Activated T-cell treated with anti-CD3 and anti-CD28 coated beads, Interleukin-2, amount 50 U/mL, for 48 hours (primary cell): ENCODE measurements at regions not wholly inside any gene's neighbourhood (a gene's known extent, or its start where the extent isn't known, plus 50 kb on each side); places are given as distances from the start of the nearest gene placed in this dataset.

ENCODE experiments used
- DNase-seq, 2 experiments: peaks; one replicate each; pipeline ENCODE4 v3.0.0-alpha.2; 2020

- no peak for DNase-seq
These were observed 117.4 kb upstream of the NECTIN1 start for GRCh38 chr11:119846374-119846773.

- DNase-seq, result no peak
These were observed 116.8 kb upstream of the NECTIN1 start for GRCh38 chr11:119845756-119846155.

DNA sequence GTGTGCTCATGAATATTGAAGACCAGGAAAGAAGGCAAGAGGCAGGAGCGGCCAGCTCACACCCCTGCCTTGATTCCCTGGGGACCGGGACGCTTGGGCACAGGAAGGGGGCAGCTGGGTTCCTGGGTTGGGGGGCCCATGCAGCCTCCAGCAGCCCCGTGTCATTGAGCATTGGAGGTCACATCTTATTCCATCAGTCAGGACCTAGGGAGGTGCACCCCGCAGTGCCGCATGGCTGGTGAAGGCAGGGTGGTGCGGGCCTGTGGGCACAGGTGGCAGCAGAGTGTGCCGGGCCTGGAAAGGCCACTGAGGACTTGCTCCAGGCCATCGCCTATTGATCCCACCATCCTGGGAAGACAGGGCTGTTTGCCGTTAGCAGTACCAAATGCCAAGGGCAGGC, 116.3 kb upstream of the NECTIN1 start:
- DNase-seq, result no peak

- no peak for DNase-seq
These were observed 115.8 kb upstream of the NECTIN1 start for GRCh38 chr11:119844808-119845207.

DNA sequence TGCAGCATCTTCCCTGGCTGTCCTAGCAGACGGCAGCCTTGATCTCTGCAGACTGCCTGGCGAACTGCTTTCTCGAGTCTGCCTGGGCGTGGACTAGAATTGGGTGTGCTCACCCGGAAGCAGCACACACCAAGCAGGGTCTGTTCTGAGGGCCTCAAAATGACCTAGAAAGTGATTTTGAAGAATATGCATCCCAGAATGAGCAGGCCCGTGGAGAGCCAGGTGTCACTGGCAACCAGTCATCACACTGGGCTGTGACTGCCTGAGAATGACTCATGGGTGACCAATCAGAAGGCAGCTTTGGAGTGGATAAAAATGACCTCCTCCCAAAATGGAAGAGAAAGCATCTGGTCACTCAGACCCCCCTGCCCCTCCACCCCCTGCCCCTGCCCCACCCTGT, 114.9 kb upstream of the NECTIN1 start:
- no peak for DNase-seq

DNA sequence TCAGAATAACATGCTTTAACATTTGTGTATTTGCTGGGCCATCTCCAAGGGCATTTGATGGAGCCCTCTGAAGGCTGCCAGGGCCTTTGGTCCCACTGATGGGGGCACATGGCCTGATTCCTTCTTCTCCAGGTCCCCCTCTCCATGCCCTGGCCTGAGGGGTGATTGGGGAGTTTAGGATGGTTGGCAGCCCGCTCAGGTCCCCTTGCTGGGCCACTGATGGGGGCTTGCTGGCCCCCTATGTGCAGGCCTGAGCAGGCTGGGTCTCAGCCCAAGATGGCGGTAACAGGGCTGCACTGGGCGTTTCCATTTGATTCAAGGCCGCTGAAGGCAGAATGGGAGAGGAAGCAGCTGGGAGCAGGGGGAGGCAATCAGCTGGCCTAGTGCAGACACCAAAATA, 113.7 kb upstream of the NECTIN1 start:
- DNase-seq, result no peak

DNA sequence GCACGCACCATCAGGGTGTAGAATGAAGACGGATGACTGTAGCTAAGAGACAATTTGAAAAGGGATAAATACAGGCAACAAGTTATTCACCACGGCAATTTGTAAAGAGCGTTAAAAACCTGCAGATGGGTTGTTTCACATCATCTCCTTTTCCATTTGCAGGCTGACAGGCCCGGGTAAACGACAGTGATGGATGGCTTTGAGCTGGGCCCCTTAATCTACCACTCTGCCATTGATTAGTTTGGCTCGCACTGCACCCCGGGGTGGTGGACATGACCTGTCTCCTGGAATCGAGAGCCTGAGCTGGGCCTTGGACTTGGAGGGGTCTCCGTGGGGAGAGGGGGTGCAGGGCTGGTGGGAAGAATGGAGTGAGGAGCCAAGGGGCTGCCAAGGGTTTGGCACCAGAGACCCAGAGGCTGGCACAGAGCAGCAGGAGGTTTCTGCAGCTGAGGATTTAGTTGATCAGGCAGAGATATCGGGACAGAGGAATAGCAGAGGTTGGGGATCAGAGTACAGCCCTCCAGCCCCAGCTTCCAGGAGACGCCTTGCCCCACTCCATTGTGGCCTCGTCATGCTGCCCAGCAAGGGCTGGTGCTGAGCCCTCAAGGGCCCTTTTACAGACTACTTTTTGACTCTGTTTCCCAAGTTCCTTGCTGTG, 110.6 kb upstream of the NECTIN1 start:
- DNase-seq, result no peak

DNA sequence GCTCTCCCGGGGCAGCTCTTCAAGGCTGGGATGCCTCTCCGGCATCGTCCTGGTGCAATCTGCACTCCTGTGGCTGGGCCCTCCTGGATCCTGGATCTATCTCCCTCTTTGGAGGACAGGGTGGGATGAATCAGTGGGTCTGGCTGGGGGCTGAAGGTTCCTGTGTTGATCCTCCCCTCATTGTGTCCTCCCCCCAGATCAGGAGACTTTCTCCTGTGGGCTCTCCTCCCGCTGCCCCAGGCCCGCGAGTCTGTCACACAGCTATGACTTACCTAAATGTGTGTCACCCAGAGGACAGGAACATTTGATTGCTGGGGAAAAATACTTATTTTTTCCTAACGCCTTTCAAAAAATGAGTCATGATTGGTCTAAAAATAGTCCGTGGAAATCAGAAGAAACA, 106.8 kb upstream of the NECTIN1 start:
- no peak for DNase-seq

- DNase-seq, result no peak
These were observed 103.4 kb upstream of the NECTIN1 start for GRCh38 chr11:119832202-119832935.

GRCh38 chr11:119831011-119831410, 102.0 kb upstream of the NECTIN1 start:
- DNase-seq, result no peak

GRCh38 chr11:119830400-119830799, 101.4 kb upstream of the NECTIN1 start:
- no peak for DNase-seq

DNA sequence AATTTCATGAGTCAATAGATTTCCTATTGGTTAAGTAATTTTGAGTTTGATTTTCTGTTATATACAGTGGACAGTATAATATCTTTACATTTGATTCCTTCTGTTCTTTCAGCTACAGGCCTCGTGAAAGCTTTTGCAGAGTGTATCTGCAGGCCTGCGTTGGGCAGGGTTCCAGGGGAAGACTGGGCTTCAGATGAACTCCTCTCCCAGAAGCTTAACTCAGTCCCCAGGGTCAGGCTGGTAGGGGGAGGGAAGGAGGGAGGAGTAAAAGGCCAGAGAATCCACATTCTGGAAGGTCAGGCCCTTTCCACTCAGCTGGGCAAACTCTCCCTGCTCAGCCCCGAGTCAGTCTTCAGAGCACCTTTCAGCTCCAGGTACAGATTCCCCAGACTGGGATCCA, 100.4 kb upstream of the NECTIN1 start:
- no peak for DNase-seq

DNA sequence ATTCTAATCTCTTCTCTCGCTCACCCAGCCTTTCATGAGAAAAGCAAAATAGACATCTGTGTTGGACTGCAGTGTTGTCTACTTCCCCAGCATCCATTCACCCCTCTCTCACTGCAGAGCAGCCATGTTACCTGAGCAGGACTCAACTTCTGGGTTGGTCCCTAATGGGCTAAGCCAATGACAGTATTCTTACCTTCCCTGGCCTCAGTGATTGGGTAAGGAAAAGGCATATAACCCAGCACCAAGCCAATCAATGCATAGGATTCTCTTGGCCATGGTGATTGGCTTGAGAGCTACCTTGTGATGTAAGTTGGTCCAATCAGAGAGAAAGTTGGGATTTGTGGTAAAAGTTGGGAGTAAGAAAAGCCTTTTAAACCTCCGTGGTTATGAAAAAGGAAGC, 99.8 kb upstream of the NECTIN1 start:
- no peak for DNase-seq

- DNase-seq, result no peak
These were observed 99.0 kb upstream of the NECTIN1 start for GRCh38 chr11:119828006-119828405.

- no peak for DNase-seq
These were observed 98.1 kb upstream of the NECTIN1 start for GRCh38 chr11:119827113-119827512.

- no peak for DNase-seq
These were observed 94.1 kb upstream of the NECTIN1 start for GRCh38 chr11:119823077-119823476.

DNA sequence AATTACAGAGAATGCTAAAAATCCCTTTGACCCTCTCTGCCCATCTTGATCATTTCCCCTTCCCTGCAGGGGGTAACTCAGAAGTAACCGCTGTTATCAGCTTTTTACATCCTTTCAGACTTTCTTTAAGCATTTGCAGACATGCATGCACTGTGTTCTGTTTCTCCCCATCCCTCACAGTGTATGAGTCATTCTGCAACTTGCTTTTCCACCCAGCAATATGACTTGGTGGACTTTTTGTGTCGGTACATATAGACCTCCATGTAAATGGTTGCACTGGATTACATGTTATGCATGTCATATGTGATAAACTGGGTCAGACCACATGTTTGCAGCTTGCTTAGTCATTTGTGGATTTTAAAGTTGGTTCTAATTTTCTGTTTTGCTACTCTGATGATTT, 87.7 kb upstream of the NECTIN1 start:
- no peak for DNase-seq

GRCh38 chr11:119814766-119815165, 85.8 kb upstream of the NECTIN1 start:
- DNase-seq, result no peak

DNA sequence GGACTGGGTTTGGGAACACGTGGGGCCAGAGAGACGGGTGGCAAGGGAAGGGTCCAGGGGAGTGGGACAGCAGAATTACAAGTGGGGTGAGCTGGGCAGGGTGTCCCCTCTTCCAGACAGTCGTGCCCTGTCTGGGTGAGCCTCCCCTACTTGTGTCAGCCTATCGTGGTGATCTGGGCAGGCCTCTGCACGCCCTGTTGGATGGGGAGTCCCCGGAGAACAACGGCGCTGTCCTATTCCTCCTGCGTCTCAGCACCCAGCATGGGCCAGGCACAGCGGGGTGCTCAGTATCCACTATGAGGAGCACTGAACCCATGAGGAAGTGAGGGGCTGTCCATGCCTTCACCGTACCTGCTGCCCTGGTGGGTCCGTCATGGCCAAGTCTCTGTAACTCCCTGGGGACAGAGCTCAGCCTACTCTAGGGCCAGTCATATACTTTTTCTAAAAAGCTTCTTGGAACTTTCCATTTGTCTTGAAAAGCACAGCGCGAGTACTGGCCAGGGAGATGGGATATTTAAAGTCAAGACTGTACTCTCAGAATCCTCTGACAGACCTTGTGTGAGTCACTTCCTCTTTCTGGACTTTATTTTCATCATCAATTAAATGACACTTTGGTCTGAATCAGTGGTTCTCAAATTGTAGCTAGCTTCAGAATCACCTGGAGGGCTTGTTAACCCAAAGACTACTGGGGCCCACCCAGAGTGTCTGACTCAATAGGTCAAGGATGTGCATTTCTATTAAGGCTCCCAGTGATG, 81.7 kb upstream of the NECTIN1 start:
- no peak for DNase-seq

DNA sequence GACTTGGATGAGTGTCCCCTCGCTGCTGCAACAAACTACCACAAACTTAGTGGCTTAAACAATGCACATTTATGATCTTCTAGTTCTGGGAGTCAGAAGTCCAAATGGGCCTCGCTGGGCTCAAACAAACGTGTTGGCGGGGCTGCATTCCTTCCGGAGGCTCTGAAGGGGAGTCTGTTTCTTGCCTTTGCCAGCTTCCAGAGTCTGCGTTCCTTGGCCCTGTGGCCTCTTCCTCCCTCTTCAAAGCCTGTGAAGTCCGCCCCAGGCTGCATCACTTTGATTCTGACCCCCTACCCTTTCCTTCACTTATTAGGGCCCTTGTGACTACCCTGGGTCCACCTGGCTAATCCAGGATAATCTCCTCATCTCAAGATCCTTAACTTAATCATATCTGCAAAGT, 80.3 kb upstream of the NECTIN1 start:
- DNase-seq, result no peak

GRCh38 chr11:119808407-119809185, 79.6 kb upstream of the NECTIN1 start:
- DNase-seq, result no peak

GRCh38 chr11:119807841-119808240, 78.8 kb upstream of the NECTIN1 start:
- no peak for DNase-seq

- no peak for DNase-seq
These were observed 78.4 kb upstream of the NECTIN1 start for GRCh38 chr11:119807402-119807801.
